ENCODE measurements at regions not wholly inside any gene's neighbourhood (a gene's known extent, or its start where the extent isn't known, plus 50 kb on each side); places are given as distances from the start of the nearest gene placed in this dataset.

- no peak for DNase-seq (ENCODE audit: extremely low read depth in 1 of 2, low read depth in 1 of 2)
Measured at GRCh38 chr1:239436286-239436685, 49.9 kb downstream of the CHRM3 start.

GRCh38 chr1:239437822-239438221 is 51.5 kb downstream of the CHRM3 start:
- DNase-seq (ENCODE audit: extremely low read depth in 1 of 2, low read depth in 1 of 2): no peak

- DNase-seq (ENCODE audit: extremely low read depth in 1 of 2, low read depth in 1 of 2): no peak
Measured at GRCh38 chr1:239438891-239439290, 52.5 kb downstream of the CHRM3 start.

- DNase-seq (ENCODE audit: extremely low read depth in 1 of 2, low read depth in 1 of 2): no peak
Measured at GRCh38 chr1:239443361-239443760, 57.0 kb downstream of the CHRM3 start.

GRCh38 chr1:239446611-239447010 is 60.2 kb downstream of the CHRM3 start:
- no peak for DNase-seq (ENCODE audit: extremely low read depth in 1 of 2, low read depth in 1 of 2)

- no peak for DNase-seq (ENCODE audit: extremely low read depth in 1 of 2, low read depth in 1 of 2)
Measured at GRCh38 chr1:239448911-239449310, 62.5 kb downstream of the CHRM3 start.

- no peak for DNase-seq (ENCODE audit: extremely low read depth in 1 of 2, low read depth in 1 of 2)
Measured at GRCh38 chr1:239455743-239456142, 69.4 kb downstream of the CHRM3 start.

GRCh38 chr1:239456788-239457187 is 70.4 kb downstream of the CHRM3 start:
- no peak for DNase-seq (ENCODE audit: extremely low read depth in 1 of 2, low read depth in 1 of 2)

GRCh38 chr1:239457491-239458143 is 71.2 kb downstream of the CHRM3 start:
- DNase-seq (ENCODE audit: extremely low read depth in 1 of 2, low read depth in 1 of 2): no peak

GRCh38 chr1:239458144-239458500 is 71.8 kb downstream of the CHRM3 start:
- DNase-seq (ENCODE audit: extremely low read depth in 1 of 2, low read depth in 1 of 2): no peak

- no peak for DNase-seq (ENCODE audit: extremely low read depth in 1 of 2, low read depth in 1 of 2)
Measured at GRCh38 chr1:239467730-239468129, 81.4 kb downstream of the CHRM3 start.

- DNase-seq (ENCODE audit: extremely low read depth in 1 of 2, low read depth in 1 of 2): no peak
Measured at GRCh38 chr1:239478069-239478468, 91.7 kb downstream of the CHRM3 start.

- DNase-seq (ENCODE audit: extremely low read depth in 1 of 2, low read depth in 1 of 2): no peak
Measured at GRCh38 chr1:239483391-239483790, 97.0 kb downstream of the CHRM3 start.

GRCh38 chr1:239493811-239494414 is 107.5 kb downstream of the CHRM3 start:
- no peak for DNase-seq (ENCODE audit: extremely low read depth in 1 of 2, low read depth in 1 of 2)

- no peak for DNase-seq (ENCODE audit: extremely low read depth in 1 of 2, low read depth in 1 of 2)
Measured at GRCh38 chr1:239505094-239505493, 118.7 kb downstream of the CHRM3 start.

GRCh38 chr1:239507826-239508225 is 121.5 kb downstream of the CHRM3 start:
- DNase-seq (ENCODE audit: extremely low read depth in 1 of 2, low read depth in 1 of 2): no peak

GRCh38 chr1:239511875-239512274 is 125.5 kb downstream of the CHRM3 start:
- DNase-seq (ENCODE audit: extremely low read depth in 1 of 2, low read depth in 1 of 2): no peak

- no peak for DNase-seq (ENCODE audit: extremely low read depth in 1 of 2, low read depth in 1 of 2)
Measured at GRCh38 chr1:239516579-239516978, 130.2 kb downstream of the CHRM3 start.

- DNase-seq (ENCODE audit: extremely low read depth in 1 of 2, low read depth in 1 of 2): no peak
Measured at GRCh38 chr1:239526391-239526790, 140.0 kb downstream of the CHRM3 start.

- no peak for DNase-seq (ENCODE audit: extremely low read depth in 1 of 2, low read depth in 1 of 2)
Measured at GRCh38 chr1:239527051-239527693, 140.8 kb downstream of the CHRM3 start.

- DNase-seq (ENCODE audit: extremely low read depth in 1 of 2, low read depth in 1 of 2): no peak
Measured at GRCh38 chr1:239536165-239536849, 149.9 kb downstream of the CHRM3 start.

- DNase-seq (ENCODE audit: extremely low read depth in 1 of 2, low read depth in 1 of 2): no peak
Measured at GRCh38 chr1:239537795-239538194, 151.4 kb downstream of the CHRM3 start.

Measured in activated CD8-positive, alpha-beta memory T cell treated with anti-CD3 and anti-CD28 coated beads for 1 hour (primary cell).